HepG2 (cell line): ENCODE measurements at regions not wholly inside any gene's neighbourhood (a gene's known extent, or its start where the extent isn't known, plus 50 kb on each side); places are given as distances from the start of the nearest gene placed in this dataset.
"Not testable (repeated sequence)": the region's sequence is repeated elsewhere in the genome, so short reads cannot be mapped to it uniquely, and the experiment has no call there.

Experiments used
- ATAC-seq: fragments of 200-7000 bp; cut with Tn5 transposase; 3 replicates; pipeline ENCODE4 v1.9.1; 2020; ENCODE audit warnings: mild to moderate bottlenecking, moderate library complexity
- BruUV-seq: library from RNA; stranded (reverse); fragments of 400-500 nt; replicated peaks from 2 replicates; lab custom pipeline; 2021; lab: Mats Ljungman, UMichigan
- CTCF ChIA-PET: fragments of 300-600 bp; formaldehyde crosslinking; extraction: SDS; loops from one replicate; lab custom pipeline; 2021; ENCODE audit warnings: low total read pairs, inconsistent platforms, low intra/inter-chr PET ratio; lab: Yijun Ruan, JAX
- POLR2A ChIA-PET: fragments of 350-600 bp; sonication (Branson Sonifier 250); formaldehyde crosslinking; loops from one replicate; lab custom pipeline; 2020; ENCODE audit warnings: antibody characterized with exemption, inconsistent platforms; lab: Yijun Ruan, JAX
- DNase-seq: peaks from one replicate; pipeline ENCODE4 v3.0.0-alpha.2; 2015; ENCODE audit warnings: low spot score
- FAIRE-seq: peaks from 3 replicates; lab custom pipeline; 2011; peaks lifted over from hg19 to GRCh38; lab: Jason Lieb, UNC
- H2AFZ ChIP-seq: one replicate; pipeline ENCODE4 v1.6.1; 2011; ENCODE audit warnings: low read length, inconsistent platforms
- H3K27ac ChIP-seq: fragments of 300-600 bp; 3 replicates; pipeline ENCODE4 v1.8.0; 2011; ENCODE audit warnings: mixed run types, mild to moderate bottlenecking, mixed read lengths, low read length, inconsistent platforms; ENCODE audit not compliant: insufficient read depth; ENCODE audit errors: extremely low read length
- H3K27me3 ChIP-seq, 2 experiments: fragments of 200-600 bp in 1 of 2; 2 replicates in 1 of 2; 3 replicates in 1 of 2; pipeline versions ENCODE4 v1.6.0 to v1.8.0; 2011; ENCODE audit warnings: low read length in 2 of 2, mild to moderate bottlenecking in 2 of 2, moderate library complexity in 2 of 2, inconsistent platforms in 1 of 2; ENCODE audit not compliant: insufficient read depth in 2 of 2, control insufficient read depth in 1 of 2
- H3K36me3 ChIP-seq, 2 experiments: fragments of 200-600 bp in 1 of 2; replicated peaks in 1 of 2; 2 replicates in 1 of 2; 3 replicates in 1 of 2; pipeline versions ENCODE4 v1.5.1 to v1.8.0; 2011; ENCODE audit warnings: low read length in 2 of 2, inconsistent platforms in 1 of 2; ENCODE audit not compliant: insufficient read depth in 2 of 2, control insufficient read depth in 1 of 2
- H3K4me1 ChIP-seq: 2 replicates; pipeline ENCODE4 v1.5.1; 2012; ENCODE audit warnings: low read length, inconsistent platforms; ENCODE audit not compliant: insufficient read depth
- H3K4me2 ChIP-seq: 2 replicates; pipeline ENCODE4 v1.6.0; 2011; ENCODE audit warnings: low read depth, low read length, inconsistent platforms
- H3K4me3 ChIP-seq, 3 experiments: fragments of 200-600 bp in 1 of 3; sonication (generic), shearing (Covaris generic) in 1 of 3; replicated peaks in 1 of 3; 2 replicates each; pipeline ENCODE4 v1.5.1; 2011 to 2016; ENCODE audit warnings: low read length in 3 of 3, inconsistent platforms in 2 of 3, low read depth in 2 of 3, mild to moderate bottlenecking in 2 of 3, control low read depth in 1 of 3, mixed read lengths in 1 of 3; ENCODE audit not compliant: insufficient read depth in 1 of 3
- H3K79me2 ChIP-seq: one replicate; pipeline ENCODE4 v1.6.1; 2011; ENCODE audit warnings: low read length, inconsistent platforms; ENCODE audit not compliant: insufficient read depth
- H3K9ac ChIP-seq: 2 replicates; pipeline ENCODE4 v1.6.0; 2011; ENCODE audit warnings: mild to moderate bottlenecking, low read depth, low read length, inconsistent platforms; ENCODE audit not compliant: insufficient read depth
- H3K9me3 ChIP-seq: 2 replicates; pipeline ENCODE4 v1.5.1; 2012; ENCODE audit warnings: mild to moderate bottlenecking, low read length
- H4K20me1 ChIP-seq: 2 replicates; pipeline ENCODE4 v1.6.0; 2011; ENCODE audit warnings: inconsistent platforms, mild to moderate bottlenecking, low read length, moderate library complexity; ENCODE audit not compliant: insufficient read depth
- ATAD3A ChIP-seq: sonication (generic); formaldehyde crosslinking; IDR thresholded peaks from 2 replicates; pipeline ENCODE4 v1.4.0; 2020; ENCODE audit warnings: missing genetic modification reagents
- CEBPZ ChIP-seq: IDR thresholded peaks from 2 replicates; pipeline ENCODE4 v1.6.1; 2012; ENCODE audit warnings: low read length, improper control_type of control experiment
- GLI4 ChIP-seq: sonication (generic); formaldehyde crosslinking; IDR thresholded peaks from 2 replicates; pipeline ENCODE4 v1.5.1; 2020; ENCODE audit warnings: missing genetic modification reagents, mild to moderate bottlenecking, moderate library complexity, borderline replicate concordance
- KLF13 ChIP-seq: sonication (generic); formaldehyde crosslinking; IDR thresholded peaks from 2 replicates; pipeline ENCODE4 v1.4.0; 2020; ENCODE audit warnings: mild to moderate bottlenecking, missing genetic modification reagents
- REPIN1 ChIP-seq: sonication (generic); formaldehyde crosslinking; IDR thresholded peaks from 2 replicates; pipeline ENCODE4 v1.8.0; 2022; ENCODE audit warnings: missing genetic modification reagents, low read depth, mild to moderate bottlenecking, borderline replicate concordance
- RNF2 ChIP-seq: fragments of 450-650 bp; conservative IDR thresholded peaks from 2 replicates; pipeline ENCODE4 v1.6.1; 2016; ENCODE audit warnings: low read depth
- ZNF570 ChIP-seq: sonication (generic); formaldehyde crosslinking; IDR thresholded peaks from 2 replicates; pipeline ENCODE4 v1.4.0; 2020; ENCODE audit warnings: mild to moderate bottlenecking, missing genetic modification reagents, borderline replicate concordance
- ZNF576 ChIP-seq: sonication (generic); formaldehyde crosslinking; IDR thresholded peaks from 2 replicates; pipeline ENCODE4 v1.4.0; 2020; ENCODE audit warnings: mild to moderate bottlenecking, missing genetic modification reagents
- ZNF775 ChIP-seq: sonication (generic); formaldehyde crosslinking; IDR thresholded peaks from 2 replicates; pipeline ENCODE4 v1.4.0; 2020; ENCODE audit warnings: missing genetic modification reagents, mild to moderate bottlenecking, moderate library complexity, borderline replicate concordance
- ZNF839 ChIP-seq: sonication (generic); formaldehyde crosslinking; IDR thresholded peaks from 2 replicates; pipeline ENCODE4 v1.4.0; 2020; ENCODE audit warnings: missing genetic modification reagents, mild to moderate bottlenecking, borderline replicate concordance
- ZSCAN20 ChIP-seq: sonication (generic); formaldehyde crosslinking; IDR thresholded peaks from 2 replicates; pipeline ENCODE4 v1.4.0; 2020; ENCODE audit warnings: missing genetic modification reagents, mild to moderate bottlenecking, borderline replicate concordance
- ZSCAN21 ChIP-seq: sonication (generic); formaldehyde crosslinking; IDR thresholded peaks from 2 replicates; pipeline ENCODE4 v1.8.0; 2022; ENCODE audit warnings: mild to moderate bottlenecking, missing genetic modification reagents, moderate library complexity, borderline replicate concordance
- ZSCAN25 ChIP-seq: sonication (generic); formaldehyde crosslinking; IDR thresholded peaks from 2 replicates; pipeline ENCODE4 v1.8.0; 2022; ENCODE audit warnings: mild to moderate bottlenecking, missing genetic modification reagents
- WGBS: methylation state at CpG from one replicate; pipeline ENCODE4 v1.1.6; 2017; ENCODE audit warnings: low lambda C conversion rate; 5-methylcytosine and 5-hydroxymethylcytosine counted together
- in situ Hi-C: cut with HindIII; loops from 2 replicates; pipeline ENCODE4 v1.10.0; 2017; ENCODE audit warnings: low pct_unique_long_range_greater_than_20kb; ENCODE audit not compliant: extremely low pct_ligation_motif_present
- intact Hi-C: fragments of 100-400 bp; cut with micrococcal nuclease; formaldehyde crosslinking; loops from one replicate; pipeline ENCODE4 v1.10.0; 2022; ENCODE audit not compliant: unreplicated experiment

- Histone ChIP-seq H3K27me3 (no peaks in the 10 kb centered on the region), H3K4me1 (no peaks in the 10 kb centered on the region), H3K4me3 (no peak overlapping the region), H3K9me3 (peaks cover 62% of the 10 kb centered on the region), H3K36me3 (no peaks in the 10 kb centered on the region)
- 0% methylated on average over 3 of the region's 3 CpGs for WGBS
- FAIRE-seq: no peak
- no peak for ATAC-seq
- no peak for TF ChIP-seq GLI4 (CRISPR knock-in tag)
- TF ChIP-seq CEBPZ: no peak
- no peak for TF ChIP-seq ZSCAN25
- TF ChIP-seq RNF2: no peak
- no peak for TF ChIP-seq ATAD3A
- TF ChIP-seq ZNF775 (CRISPR knock-in tag): no peak
- no peak for TF ChIP-seq ZNF570 (CRISPR knock-in tag)
- TF ChIP-seq ZSCAN21 (CRISPR knock-in tag): no peak
- TF ChIP-seq KLF13 (CRISPR knock-in tag): no peak
- TF ChIP-seq ZNF576 (CRISPR knock-in tag): no peak
- no peak for TF ChIP-seq REPIN1 (CRISPR knock-in tag)
- no peak for TF ChIP-seq ZSCAN20 (CRISPR knock-in tag)
- TF ChIP-seq ZNF839 (CRISPR knock-in tag): no peak
- TF ChIP-seq, all 625 proteins: peak for 0
- ChIA-PET POLR2A (no interaction called here), CTCF (no interaction called here)
- no peaks in the 10 kb centered on the region for H3K79me2 ChIP-seq
- intact Hi-C loops (no loop called here), in situ Hi-C loops (no loop called here)
- BruUV-seq: no TSS peak
- H3K9ac ChIP-seq: no peak overlapping the region
- H3K27ac ChIP-seq: no peak overlapping the region
- H4K20me1 ChIP-seq: no peaks in the 10 kb centered on the region
- H2AFZ ChIP-seq: no peak overlapping the region
- no peak overlapping the region for H3K4me2 ChIP-seq
- no peak for DNase-seq
Observed at GRCh38 chr13:55160867-55161266, 1979.9 kb upstream of the PRR20A start.

GRCh38 chr13:55178582-55178981 is 1962.1 kb upstream of the PRR20A start:
- POLR2A ChIA-PET, H3K4me3 ChIP-seq, in situ Hi-C loops, DNase-seq, H3K27me3 ChIP-seq, CTCF ChIA-PET, intact Hi-C loops, H3K79me2 ChIP-seq, H3K4me1 ChIP-seq, BruUV-seq, ATAC-seq, H4K20me1 ChIP-seq, H3K27ac ChIP-seq, H3K9ac ChIP-seq, H2AFZ ChIP-seq, FAIRE-seq, H3K36me3 ChIP-seq, H3K4me2 ChIP-seq: not testable (repeated sequence)
- peaks cover 72% of the 10 kb centered on the region for H3K9me3 ChIP-seq
- no CpG with 5 or more reads among the region's 1 CpG for WGBS
